NT2/D1 (cell line): ENCODE measurements at regions not wholly inside any gene's neighbourhood (a gene's known extent, or its start where the extent isn't known, plus 50 kb on each side); places are given as distances from the start of the nearest gene placed in this dataset.

Source experiments
- SUZ12 ChIP-seq: IDR thresholded peaks from 2 replicates; pipeline ENCODE4 v1.6.1; 2011; ENCODE audit not compliant: insufficient read length, insufficient read depth; ENCODE audit errors: extremely low read depth
- YY1 ChIP-seq: IDR thresholded peaks from 2 replicates; pipeline ENCODE4 v1.6.1; 2011; ENCODE audit not compliant: insufficient read length, insufficient read depth
- ZNF274 ChIP-seq: IDR thresholded peaks from 2 replicates; pipeline ENCODE4 v1.6.1; 2011; ENCODE audit warnings: mild to moderate bottlenecking, low read depth, low read length

DNA sequence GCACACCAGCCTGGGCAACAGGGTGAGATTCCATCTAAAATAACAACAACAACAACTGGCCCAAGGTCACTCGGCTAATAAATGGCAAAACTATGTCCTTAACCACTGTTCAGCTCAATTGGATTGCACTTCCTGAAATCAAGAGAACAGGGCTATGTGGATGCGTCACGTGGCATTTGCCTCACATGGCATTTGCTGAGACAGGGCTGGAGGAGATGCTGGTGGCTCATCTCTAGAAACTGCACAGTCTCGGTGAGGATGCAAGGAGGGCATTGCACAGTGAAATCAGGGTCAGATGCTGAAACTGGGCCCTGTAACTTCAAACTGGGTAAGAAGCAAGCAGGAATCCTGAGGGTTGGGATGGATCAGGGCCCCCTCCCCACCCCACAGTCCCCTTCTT, 171.9 kb downstream of the BUD13 start:
- TF ChIP-seq YY1 (no peak), ZNF274 (no peak), SUZ12 (no peak)
